ENCODE measurements at regions not wholly inside any gene's neighbourhood (a gene's known extent, or its start where the extent isn't known, plus 50 kb on each side); places are given as distances from the start of the nearest gene placed in this dataset.
"Not testable (repeated sequence)": the region's sequence is repeated elsewhere in the genome, so short reads cannot be mapped to it uniquely, and the experiment has no call there.

DNA sequence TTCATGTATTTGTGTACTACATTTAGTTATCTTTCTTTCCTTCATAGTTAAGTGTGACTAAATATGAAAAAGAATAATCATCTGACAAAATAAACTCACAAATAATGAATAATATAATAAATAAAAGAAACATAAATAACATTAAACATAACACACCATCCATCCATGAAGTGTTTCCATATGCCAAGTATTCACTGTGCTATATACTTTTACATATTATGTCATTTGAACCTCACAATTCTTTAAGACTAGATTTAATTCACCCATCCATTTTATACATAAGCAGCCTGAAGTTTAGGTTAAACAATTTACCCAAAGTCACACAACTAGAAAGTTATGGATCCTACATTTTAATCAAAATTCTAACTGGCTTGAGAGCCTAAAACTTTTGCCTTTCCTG is 549.4 kb upstream of the HS3ST5 start:
- H3K27me3 Mint-ChIP-seq = no peaks in the 10 kb centered on the region
- intact Hi-C loops (cut with micrococcal nuclease) = no loop called here
- H3K27ac Mint-ChIP-seq = no peak overlapping the region
- no peaks in the 10 kb centered on the region for H3K4me1 Mint-ChIP-seq (ENCODE audit: low read depth)
- H3K4me3 Mint-ChIP-seq = no peak overlapping the region
- no peaks in the 10 kb centered on the region for H3K36me3 Mint-ChIP-seq (ENCODE audit: low read depth)
- H3K9me3 Mint-ChIP-seq = no peaks in the 10 kb centered on the region

- Mint-ChIP-seq H3K4me1 (ENCODE audit: low read depth) (no peaks in the 10 kb centered on the region), H3K36me3 (ENCODE audit: low read depth) (no peaks in the 10 kb centered on the region), H3K27me3 (no peaks in the 10 kb centered on the region), H3K9me3 (no peaks in the 10 kb centered on the region), H3K4me3 (no peak overlapping the region), H3K27ac (no peak overlapping the region)
- intact Hi-C loops (cut with micrococcal nuclease) = no loop called here
These were observed 545.4 kb upstream of the HS3ST5 start for GRCh38 chr6:114888241-114888640.

DNA sequence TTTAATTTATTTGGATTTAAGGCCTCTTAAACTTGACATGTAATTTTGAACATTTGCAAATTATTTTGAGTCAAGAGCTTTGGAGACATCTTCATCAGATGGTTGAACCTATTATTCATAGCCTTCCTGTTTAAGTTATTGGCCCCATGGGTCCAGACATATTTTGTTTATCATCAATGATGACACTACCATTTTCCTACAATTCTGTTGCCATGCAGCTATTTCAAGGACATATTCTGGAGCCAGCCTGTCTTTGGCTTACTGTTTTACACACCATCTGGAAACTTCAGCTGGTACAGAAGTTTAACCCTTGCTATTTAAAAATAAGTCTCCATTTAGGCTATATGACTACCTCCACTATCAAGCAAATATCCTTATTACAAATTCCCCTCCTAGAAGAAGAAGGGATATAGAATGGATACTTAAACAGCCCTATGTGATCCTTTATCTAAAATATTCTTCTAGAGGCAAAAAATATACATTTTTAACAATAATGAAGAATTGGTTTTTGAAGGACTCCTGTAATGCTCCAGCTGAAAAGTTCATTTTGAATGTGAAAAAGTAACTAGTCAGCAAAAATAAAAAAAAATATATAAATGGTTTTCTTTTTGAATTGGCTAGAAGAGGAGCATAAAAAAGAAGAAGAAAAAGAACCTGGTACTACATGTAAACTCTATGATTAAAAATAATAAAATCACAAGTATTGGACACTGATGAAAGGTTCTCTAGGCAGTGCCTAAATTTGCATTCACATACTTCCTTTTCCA is 544.0 kb upstream of the HS3ST5 start:
- H3K4me3 Mint-ChIP-seq = no peak overlapping the region
- no peaks in the 10 kb centered on the region for H3K27me3 Mint-ChIP-seq
- no peak overlapping the region for H3K27ac Mint-ChIP-seq
- no peaks in the 10 kb centered on the region for H3K4me1 Mint-ChIP-seq (ENCODE audit: low read depth)
- intact Hi-C loops (cut with micrococcal nuclease) = no loop called here
- no peaks in the 10 kb centered on the region for H3K9me3 Mint-ChIP-seq
- no peaks in the 10 kb centered on the region for H3K36me3 Mint-ChIP-seq (ENCODE audit: low read depth)

DNA sequence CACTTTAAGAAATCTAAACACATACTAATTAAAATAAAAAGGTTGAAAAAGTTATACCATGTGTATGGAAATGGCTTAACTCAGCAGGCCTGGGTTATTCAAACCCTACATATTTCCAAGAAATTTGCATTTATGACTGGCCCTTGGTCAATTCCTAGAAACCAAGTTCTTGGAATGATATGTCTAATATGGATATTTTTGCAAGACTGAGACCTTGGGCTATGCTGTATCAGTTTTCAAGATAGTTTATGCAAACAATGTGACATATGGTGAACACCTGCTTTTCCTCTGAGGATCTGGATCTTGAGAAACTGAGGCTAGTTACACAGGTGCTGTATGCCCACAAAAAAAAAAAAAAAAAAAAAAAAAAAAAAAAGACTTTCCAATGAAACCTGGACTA is 536.9 kb upstream of the HS3ST5 start:
- H3K9me3 Mint-ChIP-seq = peaks cover 8% of the 10 kb centered on the region
- H3K27me3 Mint-ChIP-seq = no peaks in the 10 kb centered on the region
- no peaks in the 10 kb centered on the region for H3K4me1 Mint-ChIP-seq (ENCODE audit: low read depth)
- no peak overlapping the region for H3K27ac Mint-ChIP-seq
- intact Hi-C loops (cut with micrococcal nuclease) = no loop called here
- no peak overlapping the region for H3K4me3 Mint-ChIP-seq
- no peaks in the 10 kb centered on the region for H3K36me3 Mint-ChIP-seq (ENCODE audit: low read depth)

GRCh38 chr6:114878091-114878490 is 535.3 kb upstream of the HS3ST5 start:
- intact Hi-C loops (cut with micrococcal nuclease) = no loop called here
- H3K9me3 Mint-ChIP-seq = peaks cover 8% of the 10 kb centered on the region
- H3K36me3 Mint-ChIP-seq (ENCODE audit: low read depth) = no peaks in the 10 kb centered on the region
- H3K27ac Mint-ChIP-seq = no peak overlapping the region
- H3K4me1 Mint-ChIP-seq (ENCODE audit: low read depth) = no peaks in the 10 kb centered on the region
- H3K4me3 Mint-ChIP-seq = no peak overlapping the region
- H3K27me3 Mint-ChIP-seq = no peaks in the 10 kb centered on the region

- Mint-ChIP-seq H3K36me3 (ENCODE audit: low read depth) (no peaks in the 10 kb centered on the region), H3K27ac (no peak overlapping the region), H3K27me3 (no peaks in the 10 kb centered on the region), H3K9me3 (peaks cover 17% of the 10 kb centered on the region), H3K4me1 (ENCODE audit: low read depth) (no peaks in the 10 kb centered on the region), H3K4me3 (no peak overlapping the region)
- intact Hi-C loops (cut with micrococcal nuclease) = no loop called here
These were observed 531.6 kb upstream of the HS3ST5 start for GRCh38 chr6:114874410-114874809.

DNA sequence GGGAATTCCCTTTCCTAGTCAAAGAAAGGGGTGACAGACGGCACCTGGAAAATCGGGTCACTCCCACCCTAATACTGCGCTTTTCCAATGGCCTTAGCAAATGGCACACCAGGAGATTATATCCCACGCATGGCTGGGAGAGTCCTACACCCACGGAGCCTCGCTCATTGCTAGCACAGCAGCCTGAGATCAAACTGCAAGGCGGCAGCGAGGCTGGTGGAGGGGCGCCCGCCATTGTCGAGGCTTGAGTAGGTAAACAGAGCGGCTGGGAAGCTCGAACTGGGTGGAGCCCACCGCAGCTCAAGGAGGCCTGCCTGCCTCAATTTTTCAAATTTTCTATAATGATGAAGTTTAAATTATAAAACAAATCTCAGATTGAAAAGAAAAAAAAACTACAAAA is 522.7 kb upstream of the HS3ST5 start:
- intact Hi-C loops (cut with micrococcal nuclease); H3K4me1 Mint-ChIP-seq (ENCODE audit: low read depth); H3K4me3 Mint-ChIP-seq; H3K9me3 Mint-ChIP-seq; H3K27ac Mint-ChIP-seq; H3K27me3 Mint-ChIP-seq; H3K36me3 Mint-ChIP-seq (ENCODE audit: low read depth): not testable (repeated sequence)

GRCh38 chr6:114863610-114864009 is 520.8 kb upstream of the HS3ST5 start:
- no peak overlapping the region for H3K4me3 Mint-ChIP-seq
- H3K9me3 Mint-ChIP-seq = peaks cover 9% of the 10 kb centered on the region
- H3K4me1 Mint-ChIP-seq (ENCODE audit: low read depth) = no peaks in the 10 kb centered on the region
- H3K27ac Mint-ChIP-seq = no peak overlapping the region
- H3K36me3 Mint-ChIP-seq (ENCODE audit: low read depth) = no peaks in the 10 kb centered on the region
- H3K27me3 Mint-ChIP-seq = no peaks in the 10 kb centered on the region
- intact Hi-C loops (cut with micrococcal nuclease) = no loop called here

- Mint-ChIP-seq H3K27ac (no peak overlapping the region), H3K4me3 (no peak overlapping the region)
These were observed 520.0 kb upstream of the HS3ST5 start for GRCh38 chr6:114862819-114863218.

DNA sequence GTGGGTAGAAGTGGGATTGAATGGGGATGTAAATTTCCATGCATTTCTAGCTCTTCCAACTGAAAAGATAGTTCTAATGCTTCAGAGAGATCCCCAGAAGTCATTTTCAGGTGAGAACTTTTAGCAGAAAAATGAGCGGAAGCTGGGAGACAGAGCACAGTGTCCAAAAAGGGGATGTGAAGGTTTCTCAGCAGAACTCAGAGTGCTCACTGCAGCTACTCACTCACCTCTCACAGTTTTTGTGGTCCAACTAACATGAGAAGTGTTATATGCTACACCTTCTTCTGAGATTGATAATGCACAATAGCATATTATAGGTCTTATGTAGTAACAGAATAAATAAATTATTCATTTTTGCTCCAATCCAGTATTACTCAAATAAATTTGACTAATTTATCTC is 519.2 kb upstream of the HS3ST5 start:
- no peaks in the 10 kb centered on the region for H3K27me3 Mint-ChIP-seq
- intact Hi-C loops (cut with micrococcal nuclease) = no loop called here
- H3K9me3 Mint-ChIP-seq = peaks cover 15% of the 10 kb centered on the region
- no peaks in the 10 kb centered on the region for H3K4me1 Mint-ChIP-seq (ENCODE audit: low read depth)
- H3K4me3 Mint-ChIP-seq = no peak overlapping the region
- H3K36me3 Mint-ChIP-seq (ENCODE audit: low read depth) = no peaks in the 10 kb centered on the region
- H3K27ac Mint-ChIP-seq = no peak overlapping the region

More at GRCh38 chr6:114862819-114863218, 520.0 kb upstream of the HS3ST5 start:
- intact Hi-C loops (cut with micrococcal nuclease) = no loop called here
- Mint-ChIP-seq H3K4me1 (ENCODE audit: low read depth) (no peaks in the 10 kb centered on the region), H3K27me3 (no peaks in the 10 kb centered on the region), H3K9me3 (peaks cover 9% of the 10 kb centered on the region), H3K36me3 (ENCODE audit: low read depth) (no peaks in the 10 kb centered on the region)

DNA sequence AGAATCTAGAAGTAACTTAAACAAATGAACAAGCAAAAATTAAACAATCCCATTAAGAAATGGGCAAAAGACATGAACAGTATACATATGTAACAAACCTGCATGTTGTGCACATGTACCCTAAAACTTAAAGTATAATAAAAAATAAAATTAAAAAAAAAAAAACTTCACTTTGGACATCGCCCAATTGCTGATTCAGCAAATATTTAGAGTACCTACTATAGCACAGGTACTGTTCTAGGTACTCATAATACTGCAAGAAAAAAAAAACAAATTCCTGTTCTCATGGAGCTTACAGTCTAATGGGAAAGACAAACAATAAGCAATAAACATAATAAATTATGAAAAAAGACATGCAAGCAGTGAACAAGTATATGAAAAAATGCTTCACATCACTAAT is 501.5 kb upstream of the HS3ST5 start:
- intact Hi-C loops (cut with micrococcal nuclease) = no loop called here

DNA sequence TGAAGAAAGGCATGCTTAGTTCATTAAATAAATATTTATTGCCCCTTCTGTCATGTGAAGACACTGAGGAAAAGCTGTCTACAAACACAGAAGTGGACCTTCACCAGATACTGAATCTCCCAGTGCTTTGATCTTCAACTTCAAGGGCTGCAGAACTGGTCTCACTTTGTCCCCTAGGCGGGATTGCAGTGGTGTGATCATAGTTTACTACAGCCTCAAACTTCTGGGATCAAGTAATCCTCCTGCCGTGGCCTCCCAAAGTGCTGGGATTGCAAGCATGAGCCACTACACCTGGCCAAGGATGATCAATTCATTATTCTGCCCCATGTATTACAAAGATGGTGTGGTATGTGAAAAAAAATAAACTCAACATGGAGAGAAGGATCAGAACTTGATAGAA is 496.2 kb upstream of the HS3ST5 start:
- H3K9me3 Mint-ChIP-seq = peaks cover 17% of the 10 kb centered on the region
- intact Hi-C loops (cut with micrococcal nuclease) = no loop called here
- no peak overlapping the region for H3K27ac Mint-ChIP-seq

More for the DNA sequence above, 501.5 kb upstream of the HS3ST5 start:
- no peak overlapping the region for H3K27ac Mint-ChIP-seq
- peaks cover 25% of the 10 kb centered on the region for H3K9me3 Mint-ChIP-seq
- H3K36me3 Mint-ChIP-seq (ENCODE audit: low read depth) = no peaks in the 10 kb centered on the region
- H3K27me3 Mint-ChIP-seq = no peaks in the 10 kb centered on the region
- no peak overlapping the region for H3K4me3 Mint-ChIP-seq
- no peaks in the 10 kb centered on the region for H3K4me1 Mint-ChIP-seq (ENCODE audit: low read depth)

GRCh38 chr6:114833211-114833610 is 490.4 kb upstream of the HS3ST5 start:
- intact Hi-C loops (cut with micrococcal nuclease) = no loop called here
- H3K27me3 Mint-ChIP-seq = no peaks in the 10 kb centered on the region
- H3K27ac Mint-ChIP-seq = no peak overlapping the region
- H3K4me3 Mint-ChIP-seq = no peak overlapping the region
- no peaks in the 10 kb centered on the region for H3K4me1 Mint-ChIP-seq (ENCODE audit: low read depth)
- no peaks in the 10 kb centered on the region for H3K36me3 Mint-ChIP-seq (ENCODE audit: low read depth)
- H3K9me3 Mint-ChIP-seq = no peaks in the 10 kb centered on the region

More for the DNA sequence above, 496.2 kb upstream of the HS3ST5 start:
- Mint-ChIP-seq H3K4me3 (no peak overlapping the region), H3K4me1 (ENCODE audit: low read depth) (no peaks in the 10 kb centered on the region), H3K27me3 (no peaks in the 10 kb centered on the region), H3K36me3 (ENCODE audit: low read depth) (no peaks in the 10 kb centered on the region)

DNA sequence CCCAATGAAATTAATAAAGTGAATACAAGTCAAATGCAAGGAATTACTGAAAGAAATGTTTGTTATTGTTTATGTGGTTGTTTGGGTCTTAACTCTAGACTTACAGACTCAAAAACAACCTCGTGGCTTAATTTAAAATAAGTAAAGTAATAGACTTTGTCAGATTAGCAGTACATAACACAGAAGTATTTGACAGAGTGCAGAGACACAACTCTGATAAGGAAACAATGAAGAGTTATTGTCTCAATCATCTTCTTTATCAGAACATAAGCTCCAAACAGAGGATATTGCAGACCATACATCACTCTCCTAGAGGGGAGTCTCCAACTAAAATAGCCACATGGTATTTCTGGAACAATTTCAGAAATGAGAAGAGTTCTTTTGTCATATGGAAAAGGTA is 487.7 kb upstream of the HS3ST5 start:
- Mint-ChIP-seq H3K4me3 (no peak overlapping the region), H3K27ac (no peak overlapping the region), H3K36me3 (ENCODE audit: low read depth) (no peaks in the 10 kb centered on the region), H3K4me1 (ENCODE audit: low read depth) (no peaks in the 10 kb centered on the region), H3K27me3 (no peaks in the 10 kb centered on the region), H3K9me3 (no peaks in the 10 kb centered on the region)
- intact Hi-C loops (cut with micrococcal nuclease) = no loop called here

DNA sequence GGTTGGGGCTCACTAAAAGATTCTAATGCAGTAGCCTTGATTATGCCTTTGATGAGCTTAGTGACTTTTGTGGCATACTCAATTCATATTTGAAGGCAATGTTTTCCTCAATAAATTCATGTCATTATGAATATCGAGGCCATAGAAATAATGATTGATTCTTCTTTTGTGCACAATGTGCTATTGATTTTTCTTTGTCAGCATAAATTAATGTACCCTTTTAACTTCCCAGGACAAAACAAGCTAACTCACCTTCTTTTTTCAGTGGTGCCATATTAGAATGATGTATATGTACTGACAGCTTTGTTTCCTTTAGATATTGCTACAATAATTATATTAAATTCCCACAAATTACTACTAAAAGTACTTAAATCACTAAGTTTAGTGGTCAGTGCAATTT is 484.3 kb upstream of the HS3ST5 start:
- H3K36me3 Mint-ChIP-seq (ENCODE audit: low read depth) = no peaks in the 10 kb centered on the region
- H3K27ac Mint-ChIP-seq = no peak overlapping the region
- intact Hi-C loops (cut with micrococcal nuclease) = no loop called here
- H3K4me3 Mint-ChIP-seq = no peak overlapping the region
- H3K9me3 Mint-ChIP-seq = no peaks in the 10 kb centered on the region
- H3K27me3 Mint-ChIP-seq = no peaks in the 10 kb centered on the region
- H3K4me1 Mint-ChIP-seq (ENCODE audit: low read depth) = no peaks in the 10 kb centered on the region

Data from dendritic cell treated with granulocyte-macrophage colony-stimulating factor and Interleukin-4, amounts not matched to agents 40 ng/mL and 50 ng/mL, for 4 days (primary cell).